ENCODE measurements at regions not wholly inside any gene's neighbourhood (a gene's known extent, or its start where the extent isn't known, plus 50 kb on each side); places are given as distances from the start of the nearest gene placed in this dataset.

DNA sequence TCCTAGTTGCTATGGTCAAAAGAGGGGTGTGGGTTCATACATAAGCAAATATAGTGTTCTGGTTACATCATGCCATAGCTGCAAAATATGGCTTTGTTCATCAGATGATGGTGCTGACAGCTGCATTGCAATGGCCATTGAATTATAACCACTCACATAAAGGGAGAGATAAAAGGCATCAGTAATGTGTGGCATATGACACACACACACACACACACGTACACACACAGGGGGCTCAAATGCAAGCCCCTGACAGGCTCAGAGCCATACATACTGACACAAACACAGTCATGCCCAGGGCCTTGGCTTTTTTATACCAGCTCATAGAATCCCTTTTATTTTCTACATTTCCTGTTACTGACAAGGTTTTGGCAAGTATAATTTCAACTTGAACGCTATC lies 698.9 kb downstream of the BCL11B start:
- TF ChIP-seq MAZ (IDR thresholded peaks at IDR 0.05; ENCODE audit: borderline replicate concordance, low read depth, low read length) (no peak), POLR2A (IDR thresholded peaks at IDR 0.05; ENCODE audit: low read depth, low read length) (no peak), CTCF (conservative IDR thresholded peaks at IDR 0.05; ENCODE audit: low read depth, low read length) (no peak), SMC3 (IDR thresholded peaks at IDR 0.05; ENCODE audit: low read depth, low read length) (no peak), RFX5 (IDR thresholded peaks at IDR 0.05; ENCODE audit: low read depth, low read length) (no peak), RAD21 (IDR thresholded peaks at IDR 0.05; ENCODE audit: low read length) (no peak), CHD1 (IDR thresholded peaks at IDR 0.05; ENCODE audit: low read depth, low read length) (no peak), USF2 (IDR thresholded peaks at IDR 0.05; ENCODE audit: low read depth, low read length) (no peak), NFE2L2 (IDR thresholded peaks at IDR 0.05; ENCODE audit: low read depth, low read length) (no peak), MAFK (IDR thresholded peaks at IDR 0.05; ENCODE audit: low read depth, low read length) (no peak), RCOR1 (IDR thresholded peaks at IDR 0.05; ENCODE audit: insufficient replicate concordance, low read length) (no peak)

All from IMR-90 (cell line).